DND-41 (cell line): ENCODE measurements at regions not wholly inside any gene's neighbourhood (a gene's known extent, or its start where the extent isn't known, plus 50 kb on each side); places are given as distances from the start of the nearest gene placed in this dataset.

Experiments
- ATAC-seq: fragments of 200-7000 bp; cut with Tn5 transposase; 3 replicates; pipeline ENCODE4 v1.9.1; 2021; ENCODE audit warnings: low read depth; ENCODE audit not compliant: insufficient read depth
- DNase-seq: peaks from one replicate; pipeline ENCODE4 v3.0.0-alpha.2; 2020
- H2AFZ ChIP-seq: 2 replicates; pipeline ENCODE4 v1.6.0; 2012; ENCODE audit warnings: low read depth, low read length
- H3K27ac ChIP-seq: 2 replicates; pipeline ENCODE4 v1.5.1; 2012; ENCODE audit warnings: low read length, inconsistent platforms
- H3K27me3 ChIP-seq: fragments of 200-600 bp; sonication (generic); 2 replicates; pipeline ENCODE4 v1.6.0; 2012; ENCODE audit warnings: low read length, mild to moderate bottlenecking, inconsistent platforms; ENCODE audit not compliant: insufficient read depth, poor library complexity
- H3K36me3 ChIP-seq: 2 replicates; pipeline ENCODE4 v1.5.1; 2012; ENCODE audit warnings: low read length, inconsistent platforms; ENCODE audit not compliant: insufficient read depth
- H3K4me1 ChIP-seq: 2 replicates; pipeline ENCODE4 v1.5.1; 2012; ENCODE audit warnings: mild to moderate bottlenecking, low read length; ENCODE audit not compliant: insufficient read depth
- H3K4me2 ChIP-seq: 2 replicates; pipeline ENCODE4 v1.6.0; 2012; ENCODE audit warnings: mild to moderate bottlenecking, moderate library complexity, low read length, inconsistent platforms; ENCODE audit not compliant: insufficient read depth
- H3K4me3 ChIP-seq, 2 experiments: fragments of 200-600 bp in 1 of 2; shearing (Covaris generic) in 1 of 2; 2 replicates each; pipeline ENCODE4 v1.5.1; 2012 to 2016; ENCODE audit warnings: inconsistent platforms in 2 of 2, low read length in 2 of 2, mild to moderate bottlenecking in 2 of 2, low read depth in 1 of 2, moderate library complexity in 1 of 2
- H3K79me2 ChIP-seq: 2 replicates; pipeline ENCODE4 v1.6.0; 2012; ENCODE audit warnings: low read length, inconsistent platforms; ENCODE audit not compliant: insufficient read depth
- H3K9ac ChIP-seq: 2 replicates; pipeline ENCODE4 v1.6.0; 2012; ENCODE audit warnings: low read depth, mild to moderate bottlenecking, inconsistent platforms, low read length, moderate library complexity
- H3K9me3 ChIP-seq: 2 replicates; pipeline ENCODE4 v1.5.1; 2012; ENCODE audit warnings: low read length, moderate library complexity, mild to moderate bottlenecking, inconsistent platforms; ENCODE audit not compliant: insufficient read depth, severe bottlenecking
- H4K20me1 ChIP-seq: 2 replicates; pipeline ENCODE4 v1.6.0; 2012; ENCODE audit warnings: low read length; ENCODE audit not compliant: insufficient read depth
- EZH2 ChIP-seq: IDR thresholded peaks from 3 replicates; pipeline ENCODE4 v1.6.1; 2012; ENCODE audit warnings: borderline replicate concordance, low read depth, mild to moderate bottlenecking, moderate library complexity, low read length, inconsistent platforms; ENCODE audit not compliant: severe bottlenecking
- TF ChIP-seq, protein P1 (sequence below): IDR thresholded peaks from 2 replicates; pipeline ENCODE4 v1.5.1; 2012; ENCODE audit warnings: borderline replicate concordance, low read length, moderate library complexity, mild to moderate bottlenecking; ENCODE audit not compliant: poor library complexity, severe bottlenecking; ENCODE audit errors: extremely low read depth

DNA sequence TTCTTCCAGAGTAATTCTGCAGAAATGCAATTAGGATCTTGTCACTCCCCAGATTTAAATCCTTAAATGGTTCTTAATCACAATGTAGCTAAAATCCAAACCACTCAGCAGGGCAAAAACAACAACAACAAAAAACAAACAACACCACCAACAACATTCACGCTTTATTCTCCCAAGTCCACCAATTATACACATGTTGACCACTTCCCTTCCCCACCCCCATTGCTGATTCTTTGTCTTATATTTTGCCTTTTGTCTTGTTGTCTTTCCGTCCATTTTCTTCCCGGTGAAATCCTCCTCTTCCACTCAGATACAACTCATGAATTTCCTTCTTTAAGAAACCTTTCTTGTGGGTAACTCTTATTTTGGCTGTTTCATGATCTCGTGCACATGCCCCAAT, 902.8 kb downstream of the EPHA4 start:
- ATAC-seq (no peak), DNase-seq (no peak)
- H3K4me2 ChIP-seq = no peak overlapping the region
- no peaks in the 10 kb centered on the region for H3K4me1 ChIP-seq
- no peaks in the 10 kb centered on the region for H3K27me3 ChIP-seq
- no peak overlapping the region for H2AFZ ChIP-seq
- H4K20me1 ChIP-seq = no peaks in the 10 kb centered on the region
- no peaks in the 10 kb centered on the region for H3K79me2 ChIP-seq
- no peak overlapping the region for H3K27ac ChIP-seq
- TF ChIP-seq, protein P1, sequence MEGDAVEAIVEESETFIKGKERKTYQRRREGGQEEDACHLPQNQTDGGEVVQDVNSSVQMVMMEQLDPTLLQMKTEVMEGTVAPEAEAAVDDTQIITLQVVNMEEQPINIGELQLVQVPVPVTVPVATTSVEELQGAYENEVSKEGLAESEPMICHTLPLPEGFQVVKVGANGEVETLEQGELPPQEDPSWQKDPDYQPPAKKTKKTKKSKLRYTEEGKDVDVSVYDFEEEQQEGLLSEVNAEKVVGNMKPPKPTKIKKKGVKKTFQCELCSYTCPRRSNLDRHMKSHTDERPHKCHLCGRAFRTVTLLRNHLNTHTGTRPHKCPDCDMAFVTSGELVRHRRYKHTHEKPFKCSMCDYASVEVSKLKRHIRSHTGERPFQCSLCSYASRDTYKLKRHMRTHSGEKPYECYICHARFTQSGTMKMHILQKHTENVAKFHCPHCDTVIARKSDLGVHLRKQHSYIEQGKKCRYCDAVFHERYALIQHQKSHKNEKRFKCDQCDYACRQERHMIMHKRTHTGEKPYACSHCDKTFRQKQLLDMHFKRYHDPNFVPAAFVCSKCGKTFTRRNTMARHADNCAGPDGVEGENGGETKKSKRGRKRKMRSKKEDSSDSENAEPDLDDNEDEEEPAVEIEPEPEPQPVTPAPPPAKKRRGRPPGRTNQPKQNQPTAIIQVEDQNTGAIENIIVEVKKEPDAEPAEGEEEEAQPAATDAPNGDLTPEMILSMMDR = no peak
- TF ChIP-seq EZH2 = no peak
- H3K4me3 ChIP-seq = no peak overlapping the region
- H3K9me3 ChIP-seq = no peaks in the 10 kb centered on the region
- no peak overlapping the region for H3K9ac ChIP-seq
- H3K36me3 ChIP-seq = no peaks in the 10 kb centered on the region

DNA sequence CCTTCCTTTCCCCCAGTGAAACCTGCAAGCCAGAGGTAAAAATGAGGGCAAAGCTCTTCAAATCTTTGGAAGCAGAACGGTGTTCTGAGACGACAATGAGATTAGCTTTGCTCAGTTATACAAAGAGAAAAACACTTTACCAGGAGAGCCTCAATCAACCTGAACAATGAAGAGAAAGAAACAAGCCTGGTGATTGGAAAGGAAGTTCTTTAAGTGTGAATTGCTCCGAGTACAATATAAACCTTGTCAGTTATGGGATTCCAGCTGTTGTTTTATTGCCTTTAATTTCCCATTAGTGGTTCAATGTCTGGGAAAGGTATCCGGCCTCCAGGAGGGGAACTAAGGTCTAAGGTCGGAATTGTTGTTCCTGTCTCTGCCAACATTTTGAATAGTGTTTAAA, 901.6 kb downstream of the EPHA4 start:
- no peak overlapping the region for H3K27ac ChIP-seq
- ATAC-seq (no peak), DNase-seq (no peak)
- no peak overlapping the region for H3K4me3 ChIP-seq
- no peaks in the 10 kb centered on the region for H3K27me3 ChIP-seq
- no peak overlapping the region for H3K9ac ChIP-seq
- H4K20me1 ChIP-seq = no peaks in the 10 kb centered on the region
- H3K4me2 ChIP-seq = no peak overlapping the region
- H3K4me1 ChIP-seq = no peaks in the 10 kb centered on the region
- no peaks in the 10 kb centered on the region for H3K79me2 ChIP-seq
- no peaks in the 10 kb centered on the region for H3K36me3 ChIP-seq
- H3K9me3 ChIP-seq = no peaks in the 10 kb centered on the region
- TF ChIP-seq, protein P1 = no peak
- no peak for TF ChIP-seq EZH2
- H2AFZ ChIP-seq = no peak overlapping the region

DNA sequence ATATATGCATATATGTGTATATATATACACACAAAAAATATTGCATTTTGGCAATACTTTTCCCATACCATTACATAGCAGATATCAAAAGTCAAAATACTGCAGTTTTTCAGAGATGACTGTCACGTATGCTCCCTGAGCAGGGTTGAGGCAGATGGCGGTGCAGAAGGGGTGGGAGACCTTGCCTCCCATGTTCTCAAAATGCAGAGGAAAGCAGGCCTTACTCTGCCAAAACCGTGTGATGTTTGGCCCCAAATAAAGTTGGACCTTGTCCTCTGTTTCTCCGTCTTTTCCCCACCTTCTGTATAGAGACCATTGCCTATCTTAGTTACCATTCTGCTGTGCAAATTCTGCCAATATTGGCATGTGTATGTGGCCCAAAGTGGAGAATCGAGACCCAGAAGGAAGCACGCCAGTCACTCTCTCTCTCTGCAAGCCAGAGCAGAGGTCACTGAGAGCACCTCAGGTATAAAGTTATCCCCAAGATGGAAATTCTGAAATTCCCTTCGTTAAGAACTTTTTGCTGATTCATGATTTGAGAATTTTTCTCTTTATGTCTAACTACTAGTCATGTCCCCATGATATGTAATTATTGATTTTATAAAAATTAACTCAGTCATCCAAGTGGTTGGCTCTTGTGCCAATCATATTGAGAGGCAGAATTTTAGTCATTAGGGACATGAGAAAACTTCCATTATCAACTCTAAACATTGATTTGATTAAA, 898.8 kb downstream of the EPHA4 start:
- Histone ChIP-seq H2AFZ (no peak overlapping the region), H3K27ac (no peak overlapping the region), H3K4me2 (no peak overlapping the region), H3K9me3 (no peaks in the 10 kb centered on the region), H3K36me3 (no peaks in the 10 kb centered on the region), H3K9ac (no peak overlapping the region), H3K4me1 (no peaks in the 10 kb centered on the region), H3K4me3 (no peak overlapping the region), H4K20me1 (no peaks in the 10 kb centered on the region), H3K79me2 (no peaks in the 10 kb centered on the region), H3K27me3 (no peaks in the 10 kb centered on the region)
- ATAC-seq (no peak), DNase-seq (no peak)
- TF ChIP-seq EZH2 = no peak
- TF ChIP-seq, protein P1 = no peak

DNA sequence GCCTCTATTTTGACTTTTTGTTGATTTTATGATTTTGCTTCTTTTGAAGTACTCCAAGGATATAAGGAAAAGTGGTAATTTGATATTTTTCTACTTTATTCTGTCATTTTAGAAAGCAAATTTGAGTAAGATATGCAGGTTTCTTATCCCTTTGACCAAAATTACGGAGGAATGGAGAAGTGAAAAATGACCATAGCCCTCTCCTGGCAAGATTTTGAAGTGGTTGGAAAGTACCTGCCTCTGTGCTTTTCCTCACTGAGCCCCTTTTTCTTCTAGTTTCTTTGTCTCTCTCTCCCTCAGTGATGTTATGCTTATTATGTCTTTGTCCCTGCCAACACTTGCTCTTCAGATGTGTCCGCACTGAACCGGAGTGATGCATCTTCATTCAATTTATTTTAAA, 898.1 kb downstream of the EPHA4 start:
- no peaks in the 10 kb centered on the region for H4K20me1 ChIP-seq
- H3K27me3 ChIP-seq = no peaks in the 10 kb centered on the region
- H3K4me3 ChIP-seq = no peak overlapping the region
- no peaks in the 10 kb centered on the region for H3K4me1 ChIP-seq
- no peaks in the 10 kb centered on the region for H3K79me2 ChIP-seq
- no peak overlapping the region for H3K27ac ChIP-seq
- no peak overlapping the region for H2AFZ ChIP-seq
- H3K4me2 ChIP-seq = no peak overlapping the region
- TF ChIP-seq EZH2 = no peak
- TF ChIP-seq, protein P1 = no peak
- ATAC-seq (no peak), DNase-seq (no peak)
- no peaks in the 10 kb centered on the region for H3K36me3 ChIP-seq
- H3K9me3 ChIP-seq = no peaks in the 10 kb centered on the region
- H3K9ac ChIP-seq = no peak overlapping the region
